Osteoblast (primary cell): ENCODE measurements at regions not wholly inside any gene's neighbourhood (a gene's known extent, or its start where the extent isn't known, plus 50 kb on each side); places are given as distances from the start of the nearest gene placed in this dataset.

ENCODE experiments used
- DNase-seq: peaks from one replicate; pipeline ENCODE4 v3.0.0; 2011; ENCODE audit warnings: low spot score, mixed read lengths; ENCODE audit not compliant: insufficient read length; ENCODE audit errors: missing footprints
- H2AFZ ChIP-seq: 2 replicates; pipeline ENCODE4 v1.6.0; 2011; ENCODE audit warnings: mild to moderate bottlenecking, low read length
- H3K27ac ChIP-seq: 2 replicates; pipeline ENCODE4 v1.5.1; 2011; ENCODE audit warnings: mild to moderate bottlenecking, low read depth, low read length, moderate library complexity
- H3K27me3 ChIP-seq: 2 replicates; pipeline ENCODE4 v1.6.0; 2012; ENCODE audit warnings: mild to moderate bottlenecking, control low read depth, inconsistent platforms, low read length, moderate library complexity; ENCODE audit not compliant: insufficient read depth
- H3K36me3 ChIP-seq: 2 replicates; pipeline ENCODE4 v1.5.1; 2011; ENCODE audit warnings: mild to moderate bottlenecking, low read length, control low read depth, moderate library complexity; ENCODE audit not compliant: insufficient read depth
- H3K4me1 ChIP-seq: 2 replicates; pipeline ENCODE4 v1.5.1; 2011; ENCODE audit warnings: mild to moderate bottlenecking, low read length, control low read depth, moderate library complexity; ENCODE audit not compliant: insufficient read depth
- H3K4me2 ChIP-seq: 2 replicates; pipeline ENCODE4 v1.6.0; 2011; ENCODE audit warnings: mild to moderate bottlenecking, low read length; ENCODE audit not compliant: insufficient read depth
- H3K4me3 ChIP-seq: fragments of 200-600 bp; sonication (generic); 3 replicates; pipeline ENCODE4 v1.5.1; 2012; ENCODE audit warnings: mild to moderate bottlenecking, low read length, inconsistent platforms; ENCODE audit not compliant: insufficient read depth
- H3K79me2 ChIP-seq: 2 replicates; pipeline ENCODE4 v1.6.0; 2012; ENCODE audit warnings: mild to moderate bottlenecking, low read length, control low read depth, inconsistent platforms; ENCODE audit not compliant: insufficient read depth
- H3K9me3 ChIP-seq: 2 replicates; pipeline ENCODE4 v1.5.1; 2011; ENCODE audit warnings: low read depth, low read length, control low read depth
- H4K20me1 ChIP-seq: 2 replicates; pipeline ENCODE4 v1.6.0; 2012; ENCODE audit warnings: mild to moderate bottlenecking, low read length, control low read depth; ENCODE audit not compliant: insufficient read depth
- TF ChIP-seq, protein P1 (sequence below): IDR thresholded peaks from 2 replicates; pipeline ENCODE4 v1.5.1; 2011; ENCODE audit warnings: mild to moderate bottlenecking, low read depth, low read length, moderate library complexity; ENCODE audit errors: extremely low read depth

DNA sequence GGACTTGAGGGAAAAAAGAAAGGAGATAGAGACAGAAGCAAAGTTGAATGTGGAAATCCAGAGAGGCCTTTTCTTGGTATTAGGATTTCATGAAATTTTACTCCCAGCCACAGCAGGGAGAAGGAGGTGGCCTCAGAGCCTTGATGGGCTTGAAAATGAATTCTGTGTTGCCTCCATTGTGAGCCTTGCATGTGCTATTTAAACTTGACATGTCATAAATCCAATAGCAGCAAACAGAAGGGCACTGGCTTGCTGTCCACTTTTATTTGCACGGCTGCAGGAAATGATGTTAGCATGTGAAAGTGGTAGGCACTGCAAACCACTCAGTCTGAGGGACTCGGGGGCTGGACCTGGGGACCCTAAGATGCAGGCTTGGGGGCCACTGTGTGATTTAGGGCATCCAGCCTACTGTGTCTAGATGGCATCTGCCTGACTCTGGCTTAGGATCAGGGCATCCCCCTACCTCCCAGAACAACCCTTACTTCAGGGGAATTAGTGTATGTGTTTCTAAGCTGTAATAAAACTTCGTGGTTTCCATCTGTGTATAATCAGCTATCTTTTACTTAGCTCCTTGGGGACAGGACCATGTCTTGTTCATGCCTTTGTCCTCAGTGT lies 139.1 kb upstream of the SKOR2 start:
- no peaks in the 10 kb centered on the region for H3K79me2 ChIP-seq
- DNase-seq: no peak
- H3K27me3 ChIP-seq: no peaks in the 10 kb centered on the region
- H3K9me3 ChIP-seq: no peaks in the 10 kb centered on the region
- H3K36me3 ChIP-seq: no peaks in the 10 kb centered on the region
- TF ChIP-seq, protein P1, sequence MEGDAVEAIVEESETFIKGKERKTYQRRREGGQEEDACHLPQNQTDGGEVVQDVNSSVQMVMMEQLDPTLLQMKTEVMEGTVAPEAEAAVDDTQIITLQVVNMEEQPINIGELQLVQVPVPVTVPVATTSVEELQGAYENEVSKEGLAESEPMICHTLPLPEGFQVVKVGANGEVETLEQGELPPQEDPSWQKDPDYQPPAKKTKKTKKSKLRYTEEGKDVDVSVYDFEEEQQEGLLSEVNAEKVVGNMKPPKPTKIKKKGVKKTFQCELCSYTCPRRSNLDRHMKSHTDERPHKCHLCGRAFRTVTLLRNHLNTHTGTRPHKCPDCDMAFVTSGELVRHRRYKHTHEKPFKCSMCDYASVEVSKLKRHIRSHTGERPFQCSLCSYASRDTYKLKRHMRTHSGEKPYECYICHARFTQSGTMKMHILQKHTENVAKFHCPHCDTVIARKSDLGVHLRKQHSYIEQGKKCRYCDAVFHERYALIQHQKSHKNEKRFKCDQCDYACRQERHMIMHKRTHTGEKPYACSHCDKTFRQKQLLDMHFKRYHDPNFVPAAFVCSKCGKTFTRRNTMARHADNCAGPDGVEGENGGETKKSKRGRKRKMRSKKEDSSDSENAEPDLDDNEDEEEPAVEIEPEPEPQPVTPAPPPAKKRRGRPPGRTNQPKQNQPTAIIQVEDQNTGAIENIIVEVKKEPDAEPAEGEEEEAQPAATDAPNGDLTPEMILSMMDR: no peak
- no peak overlapping the region for H3K27ac ChIP-seq
- no peaks in the 10 kb centered on the region for H4K20me1 ChIP-seq
- no peaks in the 10 kb centered on the region for H3K4me1 ChIP-seq
- no peak overlapping the region for H3K4me2 ChIP-seq
- no peak overlapping the region for H2AFZ ChIP-seq
- no peak overlapping the region for H3K4me3 ChIP-seq

DNA sequence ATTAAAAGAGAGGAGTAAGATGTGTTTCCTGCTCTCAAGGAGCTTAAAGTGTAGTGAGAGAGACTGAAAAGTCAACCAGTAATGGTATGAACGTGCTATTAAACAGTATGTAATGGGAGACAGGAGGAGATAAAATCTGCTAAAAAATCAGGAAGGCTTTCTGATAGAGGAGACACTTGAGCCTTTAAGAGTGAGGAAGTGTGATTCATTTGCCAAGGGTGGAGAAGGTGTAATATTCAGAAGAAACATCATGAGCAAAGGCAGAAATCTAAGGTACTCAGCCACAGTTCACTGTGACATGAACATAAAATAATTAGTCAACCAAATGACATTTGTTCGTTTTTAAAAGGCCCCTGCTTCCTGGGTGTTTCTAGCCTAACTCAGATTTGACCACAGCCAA lies 137.8 kb upstream of the SKOR2 start:
- Histone ChIP-seq H3K4me3 (no peak overlapping the region), H3K79me2 (no peaks in the 10 kb centered on the region), H3K9me3 (no peaks in the 10 kb centered on the region), H3K36me3 (no peaks in the 10 kb centered on the region), H3K4me1 (no peaks in the 10 kb centered on the region), H3K27me3 (no peaks in the 10 kb centered on the region), H2AFZ (no peak overlapping the region), H3K27ac (no peak overlapping the region), H4K20me1 (no peaks in the 10 kb centered on the region), H3K4me2 (no peak overlapping the region)
- DNase-seq: no peak
- TF ChIP-seq, protein P1: no peak

DNA sequence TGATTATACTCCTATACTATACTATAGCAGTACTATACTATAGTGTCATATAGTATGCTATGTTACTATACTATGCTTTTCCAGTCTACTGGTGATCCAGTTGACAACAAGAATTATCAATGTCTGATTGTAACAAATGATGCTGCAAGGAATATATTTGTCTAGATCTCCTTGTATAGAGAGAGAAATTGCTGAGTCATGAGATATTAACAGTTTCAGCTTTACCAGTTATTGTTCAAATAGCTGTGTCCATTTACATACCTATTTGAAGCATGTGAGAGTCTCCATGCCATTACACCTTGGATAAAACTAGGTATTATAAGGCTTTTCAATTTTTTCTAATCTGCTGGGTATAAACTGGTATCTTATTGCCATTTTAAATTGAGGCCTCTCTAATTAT lies 136.4 kb upstream of the SKOR2 start:
- Histone ChIP-seq H4K20me1 (no peaks in the 10 kb centered on the region), H3K9me3 (no peaks in the 10 kb centered on the region), H2AFZ (no peak overlapping the region), H3K4me1 (no peaks in the 10 kb centered on the region), H3K27me3 (no peaks in the 10 kb centered on the region), H3K4me3 (no peak overlapping the region), H3K79me2 (no peaks in the 10 kb centered on the region), H3K4me2 (no peak overlapping the region), H3K27ac (no peak overlapping the region), H3K36me3 (no peaks in the 10 kb centered on the region)
- no peak for DNase-seq
- TF ChIP-seq, protein P1: no peak

DNA sequence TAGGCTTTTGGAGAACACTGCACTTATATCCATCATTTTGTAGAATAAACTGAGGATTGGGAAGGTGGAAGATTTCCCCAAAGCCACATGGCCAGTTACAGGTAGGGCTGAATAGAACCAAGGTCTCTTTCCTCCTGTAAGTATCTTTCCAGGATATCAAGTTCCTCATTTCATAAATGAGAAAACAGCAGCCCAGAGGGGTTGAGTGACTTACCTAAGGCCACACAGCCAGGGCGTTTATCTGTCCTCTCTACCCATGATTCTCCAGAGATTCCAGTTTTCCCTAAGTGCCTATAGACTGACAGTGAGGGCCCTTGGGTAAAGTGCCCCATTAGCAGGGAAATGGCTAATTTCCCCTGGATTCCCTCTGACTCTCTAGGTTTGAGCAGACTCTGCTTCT lies 132.3 kb upstream of the SKOR2 start:
- Histone ChIP-seq H3K27me3 (no peaks in the 10 kb centered on the region), H3K4me2 (no peak overlapping the region), H3K27ac (no peak overlapping the region), H3K9me3 (no peaks in the 10 kb centered on the region), H2AFZ (no peak overlapping the region), H4K20me1 (no peaks in the 10 kb centered on the region), H3K4me3 (no peak overlapping the region), H3K79me2 (no peaks in the 10 kb centered on the region), H3K36me3 (no peaks in the 10 kb centered on the region), H3K4me1 (no peaks in the 10 kb centered on the region)
- TF ChIP-seq, protein P1: no peak
- DNase-seq: no peak
